Neural progenitor cell (in vitro differentiated cells): ENCODE measurements at regions not wholly inside any gene's neighbourhood (a gene's known extent, or its start where the extent isn't known, plus 50 kb on each side); places are given as distances from the start of the nearest gene placed in this dataset.

ENCODE experiments used
- DNase-seq: peaks from one replicate; pipeline ENCODE4 v3.0.0-alpha.2; 2016; ENCODE audit warnings: low spot score
- H2AFZ ChIP-seq: fragments of 200-600 bp; sonication (generic); replicated peaks from 2 replicates; pipeline ENCODE4 v1.6.1; 2016; ENCODE audit warnings: antibody characterized with exemption
- H3F3A ChIP-seq: fragments of 200-600 bp; sonication (generic); 2 replicates; pipeline ENCODE4 v1.6.1; 2016; ENCODE audit warnings: antibody characterized with exemption, low read depth
- H3K27ac ChIP-seq: fragments of 200-600 bp; sonication (generic); 2 replicates; pipeline ENCODE4 v1.5.1; 2016; ENCODE audit warnings: mild to moderate bottlenecking
- H3K27me3 ChIP-seq: fragments of 200-600 bp; sonication (generic); 2 replicates; pipeline ENCODE4 v1.6.1; 2016; ENCODE audit warnings: mild to moderate bottlenecking, moderate library complexity
- H3K36me3 ChIP-seq: fragments of 200-600 bp; sonication (generic); 2 replicates; pipeline ENCODE4 v1.5.1; 2016
- H3K4me1 ChIP-seq: fragments of 200-600 bp; sonication (generic); 2 replicates; pipeline ENCODE4 v1.6.1; 2016; ENCODE audit warnings: mixed run types
- H3K4me2 ChIP-seq: fragments of 200-600 bp; sonication (generic); 2 replicates; pipeline ENCODE4 v1.6.1; 2016
- H3K4me3 ChIP-seq: fragments of 200-600 bp; sonication (generic); 2 replicates; pipeline ENCODE4 v1.5.1; 2016
- H3K79me2 ChIP-seq: fragments of 200-600 bp; sonication (generic); 2 replicates; pipeline ENCODE4 v1.6.1; 2016; ENCODE audit warnings: low read depth
- H3K9ac ChIP-seq: fragments of 200-600 bp; sonication (generic); 2 replicates; pipeline ENCODE4 v1.6.1; 2016
- H3K9me3 ChIP-seq: fragments of 200-600 bp; sonication (generic); 2 replicates; pipeline ENCODE4 v1.5.1; 2016; ENCODE audit warnings: low read depth
- H4K20me1 ChIP-seq: fragments of 200-600 bp; sonication (generic); 2 replicates; pipeline ENCODE4 v1.6.1; 2016; ENCODE audit warnings: low read depth
- H3K27ac Mint-ChIP-seq: 3 replicates; pipeline ENCODE4 v1.8.0; 2021; ENCODE audit warnings: mixed read lengths
- H3K27me3 Mint-ChIP-seq: 2 replicates; pipeline ENCODE4 v1.8.0; 2022; ENCODE audit warnings: low read depth, mild to moderate bottlenecking, inconsistent platforms, moderate library complexity, mixed read lengths; ENCODE audit not compliant: insufficient read depth
- H3K36me3 Mint-ChIP-seq: 3 replicates; pipeline ENCODE4 v1.8.0; 2021; ENCODE audit warnings: mixed read lengths
- H3K4me1 Mint-ChIP-seq: 3 replicates; pipeline ENCODE4 v1.8.0; 2021; ENCODE audit warnings: mixed read lengths
- H3K4me3 Mint-ChIP-seq: 3 replicates; pipeline ENCODE4 v1.8.0; 2021; ENCODE audit warnings: mild to moderate bottlenecking, moderate library complexity, mixed read lengths
- H3K9me3 Mint-ChIP-seq: 3 replicates; pipeline ENCODE4 v1.8.0; 2020; ENCODE audit warnings: mixed read lengths
- CTCF ChIP-seq: fragments of 200-600 bp; sonication (generic); IDR thresholded peaks from 2 replicates; pipeline ENCODE4 v1.5.1; 2017; ENCODE audit warnings: antibody characterized with exemption, mild to moderate bottlenecking
- EZH2 ChIP-seq: fragments of 200-600 bp; sonication (generic); IDR thresholded peaks from 2 replicates; pipeline ENCODE4 v1.6.1; 2017; ENCODE audit warnings: antibody characterized with exemption, mild to moderate bottlenecking, moderate library complexity
- EZH2phosphoT487 ChIP-seq: fragments of 200-600 bp; sonication (generic); IDR thresholded peaks from 2 replicates; pipeline ENCODE4 v1.6.1; 2017; ENCODE audit warnings: antibody characterized with exemption

GRCh38 chr5:164372892-164373291 is 867.5 kb downstream of the MAT2B start:
- Histone ChIP-seq H3K27me3 (no peaks in the 10 kb centered on the region), H2AFZ (no peak overlapping the region), H3K4me1 (no peaks in the 10 kb centered on the region), H3K36me3 (no peaks in the 10 kb centered on the region), H3K4me2 (no peak overlapping the region), H3K79me2 (no peaks in the 10 kb centered on the region), H4K20me1 (no peaks in the 10 kb centered on the region), H3F3A (no peaks in the 10 kb centered on the region), H3K4me3 (no peak overlapping the region), H3K27ac (no peak overlapping the region), H3K9me3 (no peaks in the 10 kb centered on the region), H3K9ac (no peak overlapping the region)
- TF ChIP-seq EZH2 (no peak), CTCF (no peak), EZH2phosphoT487 (no peak)
- Mint-ChIP-seq H3K36me3 (no peaks in the 10 kb centered on the region), H3K4me3 (no peak overlapping the region), H3K4me1 (no peaks in the 10 kb centered on the region), H3K27ac (no peak overlapping the region), H3K9me3 (no peaks in the 10 kb centered on the region), H3K27me3 (no peaks in the 10 kb centered on the region)
- DNase-seq, result no peak

- no peak overlapping the region for H3K4me3 ChIP-seq
- no peak overlapping the region for H3K9ac ChIP-seq
- Mint-ChIP-seq H3K4me3 (no peak overlapping the region), H3K36me3 (no peaks in the 10 kb centered on the region), H3K27me3 (no peaks in the 10 kb centered on the region), H3K9me3 (peaks cover 2% of the 10 kb centered on the region), H3K27ac (no peak overlapping the region), H3K4me1 (no peaks in the 10 kb centered on the region)
- no peak overlapping the region for H2AFZ ChIP-seq
- H4K20me1 ChIP-seq, result no peaks in the 10 kb centered on the region
- H3K4me2 ChIP-seq, result no peak overlapping the region
- no peak overlapping the region for H3K27ac ChIP-seq
- no peak for TF ChIP-seq CTCF
- no peak for TF ChIP-seq EZH2phosphoT487
- TF ChIP-seq EZH2, result no peak
- no peaks in the 10 kb centered on the region for H3K27me3 ChIP-seq
- H3K4me1 ChIP-seq, result no peaks in the 10 kb centered on the region
- DNase-seq, result no peak
- H3K9me3 ChIP-seq, result no peaks in the 10 kb centered on the region
- no peaks in the 10 kb centered on the region for H3K79me2 ChIP-seq
- H3F3A ChIP-seq, result no peaks in the 10 kb centered on the region
- no peaks in the 10 kb centered on the region for H3K36me3 ChIP-seq
Measured at GRCh38 chr5:164373876-164374275, 868.5 kb downstream of the MAT2B start.

- H3K27ac Mint-ChIP-seq, result no peak overlapping the region
Measured at GRCh38 chr5:164375051-164375450, 869.6 kb downstream of the MAT2B start.

More at GRCh38 chr5:164375051-164375450, 869.6 kb downstream of the MAT2B start:
- Mint-ChIP-seq H3K4me1 (no peaks in the 10 kb centered on the region), H3K9me3 (peaks cover 5% of the 10 kb centered on the region), H3K27me3 (no peaks in the 10 kb centered on the region), H3K4me3 (no peak overlapping the region), H3K36me3 (no peaks in the 10 kb centered on the region)
- Histone ChIP-seq H3K4me2 (no peak overlapping the region), H3F3A (no peaks in the 10 kb centered on the region), H3K9me3 (no peaks in the 10 kb centered on the region), H3K4me3 (no peak overlapping the region), H3K27me3 (no peaks in the 10 kb centered on the region), H3K9ac (no peak overlapping the region), H3K79me2 (no peaks in the 10 kb centered on the region), H3K4me1 (no peaks in the 10 kb centered on the region), H3K36me3 (no peaks in the 10 kb centered on the region), H3K27ac (no peak overlapping the region), H2AFZ (no peak overlapping the region), H4K20me1 (no peaks in the 10 kb centered on the region)
- TF ChIP-seq CTCF (no peak), EZH2phosphoT487 (no peak), EZH2 (no peak)
- no peak for DNase-seq
